Sigmoid colon (tissue), 6 donors: ENCODE measurements at regions not wholly inside any gene's neighbourhood (a gene's known extent, or its start where the extent isn't known, plus 50 kb on each side); places are given as distances from the start of the nearest gene placed in this dataset.
A peak's percentile ranks its signal among the peaks of the same experiment; 100 is the strongest.

Experiments used
- DNase-seq: peaks from one replicate; pipeline ENCODE4 v3.0.0-alpha.2; 2019
- H3K27ac ChIP-seq, 4 donors: fragments of 200-600 bp; sonication (generic); one replicate each; pipeline ENCODE4 v1.5.1; 2016 to 2019; ENCODE audit warnings: mild to moderate bottlenecking in 1 of 4
- H3K27me3 ChIP-seq, 3 donors: fragments of 200-600 bp; sonication (generic); one replicate each; pipeline ENCODE4 v1.5.1; 2019; ENCODE audit warnings: mild to moderate bottlenecking in 1 of 3
- H3K36me3 ChIP-seq, 4 donors: fragments of 200-600 bp; sonication (generic); one replicate each; pipeline ENCODE4 v1.5.1; 2016 to 2019
- H3K4me1 ChIP-seq, 4 donors: fragments of 200-600 bp; sonication (generic); one replicate each; pipeline ENCODE4 v1.5.1; 2017 to 2019
- H3K4me3 ChIP-seq, 4 donors: fragments of 200-600 bp; sonication (generic); one replicate each; pipeline ENCODE4 v1.5.1; 2017 to 2019; ENCODE audit warnings: mild to moderate bottlenecking in 2 of 4, moderate library complexity in 1 of 4
- H3K9me3 ChIP-seq, 4 donors: fragments of 200-600 bp in 3 of 4; sonication (generic) in 3 of 4; one replicate each; pipeline versions ENCODE4 v1.5.1 to v1.6.1; 2013 to 2019
- EP300 ChIP-seq, 4 donors: sonication (generic); formaldehyde crosslinking; IDR thresholded peaks; one replicate each; pipeline ENCODE4 v1.6.1; 2017; ENCODE audit warnings: antibody characterized with exemption in 4 of 4
- POLR2A ChIP-seq, 2 donors: fragments of 450-650 bp; IDR thresholded peaks; one replicate each; pipeline ENCODE4 v1.6.1; 2016; ENCODE audit warnings: antibody characterized with exemption in 2 of 2, mild to moderate bottlenecking in 2 of 2, moderate library complexity in 2 of 2
- POLR2AphosphoS5 ChIP-seq, 4 donors: sonication (generic); formaldehyde crosslinking; IDR thresholded peaks; one replicate each; pipeline ENCODE4 v1.6.1; 2017; ENCODE audit warnings: antibody characterized with exemption in 4 of 4
- WGBS, 2 donors: extraction: QIAGEN DNeasy Blood & Tissue Kit; methylation state at CpG; one replicate each; pipeline ENCODE4 v1.1.7; 2013; 5-methylcytosine and 5-hydroxymethylcytosine counted together
- intact Hi-C: fragments of 100-400 bp; cut with DNase I; formaldehyde crosslinking; loops from one replicate; pipeline ENCODE4 v1.15.1; 2023
- TF ChIP-seq, protein P1 (sequence below), 4 experiments: fragments of 450-650 bp in 3 of 4; fragments of 200-600 bp in 1 of 4; IDR thresholded peaks; one replicate each; pipeline ENCODE4 v1.5.1; 2016 to 2019; ENCODE audit warnings: antibody characterized with exemption in 4 of 4, mild to moderate bottlenecking in 3 of 4, moderate library complexity in 2 of 4
- donor health status: healthy with polysubstance abuse.
- donor health status: healthy.

GRCh38 chr3:127133971-127134370 is 59.0 kb upstream of the PRR23E start:
- intact Hi-C loops, result no loop called here
- WGBS, 2 donors, result 90 to 92% methylated on average over 5 of the region's 5 CpGs
- peaks cover 0 to 19% (median 17%) of the 10 kb centered on the region in 4 donors for H3K4me1 ChIP-seq
- peaks cover 0 to 13% (median 11%) of the 10 kb centered on the region in 3 donors for H3K27me3 ChIP-seq
- no peaks in the 10 kb centered on the region for H3K36me3 ChIP-seq
- no peaks in the 10 kb centered on the region for H3K9me3 ChIP-seq
- no peak for DNase-seq
- H3K27ac ChIP-seq, result no peak overlapping the region
- TF ChIP-seq POLR2A (IDR thresholded peaks at IDR 0.05) (no peak), POLR2AphosphoS5 (IDR thresholded peaks at IDR 0.05) (no peak), EP300 (IDR thresholded peaks at IDR 0.05) (no peak)
- TF ChIP-seq, protein P1, sequence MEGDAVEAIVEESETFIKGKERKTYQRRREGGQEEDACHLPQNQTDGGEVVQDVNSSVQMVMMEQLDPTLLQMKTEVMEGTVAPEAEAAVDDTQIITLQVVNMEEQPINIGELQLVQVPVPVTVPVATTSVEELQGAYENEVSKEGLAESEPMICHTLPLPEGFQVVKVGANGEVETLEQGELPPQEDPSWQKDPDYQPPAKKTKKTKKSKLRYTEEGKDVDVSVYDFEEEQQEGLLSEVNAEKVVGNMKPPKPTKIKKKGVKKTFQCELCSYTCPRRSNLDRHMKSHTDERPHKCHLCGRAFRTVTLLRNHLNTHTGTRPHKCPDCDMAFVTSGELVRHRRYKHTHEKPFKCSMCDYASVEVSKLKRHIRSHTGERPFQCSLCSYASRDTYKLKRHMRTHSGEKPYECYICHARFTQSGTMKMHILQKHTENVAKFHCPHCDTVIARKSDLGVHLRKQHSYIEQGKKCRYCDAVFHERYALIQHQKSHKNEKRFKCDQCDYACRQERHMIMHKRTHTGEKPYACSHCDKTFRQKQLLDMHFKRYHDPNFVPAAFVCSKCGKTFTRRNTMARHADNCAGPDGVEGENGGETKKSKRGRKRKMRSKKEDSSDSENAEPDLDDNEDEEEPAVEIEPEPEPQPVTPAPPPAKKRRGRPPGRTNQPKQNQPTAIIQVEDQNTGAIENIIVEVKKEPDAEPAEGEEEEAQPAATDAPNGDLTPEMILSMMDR (IDR thresholded peaks at IDR 0.05), result no peak
- no peak overlapping the region for H3K4me3 ChIP-seq

DNA sequence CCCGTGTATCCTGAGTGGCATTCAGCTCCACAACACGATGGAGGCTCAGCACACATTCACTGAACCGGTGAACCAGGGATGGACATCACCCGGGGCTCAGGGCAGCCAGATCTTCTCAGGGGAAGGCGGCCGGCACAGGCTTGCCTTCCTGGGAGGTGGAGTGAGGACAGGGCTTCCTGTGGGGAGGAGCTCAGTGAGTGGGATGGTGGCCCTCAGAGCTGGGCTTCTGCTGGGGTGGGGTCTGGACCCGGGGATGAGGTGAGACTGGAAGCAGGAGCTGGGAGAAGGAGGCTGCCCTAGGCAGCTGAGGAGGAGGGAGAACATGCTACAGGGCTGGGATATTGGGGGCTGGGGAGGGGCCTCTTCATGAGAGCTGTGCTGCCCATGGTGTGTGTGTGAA is 58.5 kb upstream of the PRR23E start:
- intact Hi-C loops, result no loop called here
- Histone ChIP-seq H3K27ac (no peak overlapping the region), H3K27me3 (peaks cover 0 to 13% (median 11%) of the 10 kb centered on the region in 3 donors), H3K9me3 (no peaks in the 10 kb centered on the region), H3K4me3 (no peak overlapping the region), H3K36me3 (no peaks in the 10 kb centered on the region), H3K4me1 (peaks cover 0 to 19% (median 17%) of the 10 kb centered on the region in 4 donors)
- no peak for TF ChIP-seq EP300 (IDR thresholded peaks at IDR 0.05)
- TF ChIP-seq POLR2AphosphoS5 (IDR thresholded peaks at IDR 0.05), result no peak
- no peak for TF ChIP-seq POLR2A (IDR thresholded peaks at IDR 0.05)
- TF ChIP-seq, protein P1 (IDR thresholded peaks at IDR 0.05), result no peak
- 72 to 75% methylated on average over 7 of the region's 7 CpGs for WGBS, 2 donors
- DNase-seq, result no peak

DNA sequence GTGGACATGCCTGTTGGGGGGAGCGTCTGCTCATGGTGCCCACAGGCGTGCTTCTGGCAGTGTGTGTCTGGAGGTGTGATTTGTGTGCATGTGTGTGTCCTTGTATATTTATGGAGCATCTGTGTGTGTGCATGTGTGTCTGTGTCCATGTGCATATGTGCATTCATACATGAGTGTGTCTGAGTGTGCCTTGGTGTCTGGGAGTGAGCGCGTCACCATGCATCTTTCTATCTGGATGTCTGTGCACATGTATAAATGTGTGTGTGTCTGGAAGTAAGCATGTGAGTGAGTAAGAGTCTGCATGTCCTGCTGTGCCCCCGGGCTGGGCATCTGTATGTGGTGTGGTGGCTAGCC is 58.1 kb upstream of the PRR23E start:
- WGBS, 2 donors, result 72 to 83% methylated on average over 5 of the region's 5 CpGs
- peak overlapping the region in 3 of 4 donors; percentile 30 to 43 (median 42) for H3K4me3 ChIP-seq

GRCh38 chr3:127135241-127136023 is 57.5 kb upstream of the PRR23E start:
- TF ChIP-seq POLR2AphosphoS5 (IDR thresholded peaks at IDR 0.05), result no peak
- no peak for TF ChIP-seq EP300 (IDR thresholded peaks at IDR 0.05)
- no peak for TF ChIP-seq POLR2A (IDR thresholded peaks at IDR 0.05)
- TF ChIP-seq, protein P1 (IDR thresholded peaks at IDR 0.05), result no peak
- 6 to 11% methylated on average over 58 of the region's 58 CpGs for WGBS, 2 donors
- DNase-seq, result no peak
- Histone ChIP-seq H3K27me3 (peaks cover 0 to 13% (median 11%) of the 10 kb centered on the region in 3 donors), H3K9me3 (no peaks in the 10 kb centered on the region), H3K4me1 (peaks cover 0 to 19% (median 17%) of the 10 kb centered on the region in 4 donors), H3K4me3 (peak overlapping the region in 3 of 4 donors; percentile 30 to 43 (median 42)), H3K27ac (peak overlapping the region in 2 of 4 donors; percentile 27 to 54), H3K36me3 (no peaks in the 10 kb centered on the region)
- intact Hi-C loops, result no loop called here

More for the DNA sequence above, 58.1 kb upstream of the PRR23E start:
- DNase-seq, result no peak
- Histone ChIP-seq H3K27ac (no peak overlapping the region), H3K9me3 (no peaks in the 10 kb centered on the region), H3K4me1 (peaks cover 0 to 19% (median 17%) of the 10 kb centered on the region in 4 donors), H3K27me3 (peaks cover 0 to 13% (median 11%) of the 10 kb centered on the region in 3 donors), H3K36me3 (no peaks in the 10 kb centered on the region)
- intact Hi-C loops, result no loop called here
- no peak for TF ChIP-seq POLR2AphosphoS5 (IDR thresholded peaks at IDR 0.05)

DNA sequence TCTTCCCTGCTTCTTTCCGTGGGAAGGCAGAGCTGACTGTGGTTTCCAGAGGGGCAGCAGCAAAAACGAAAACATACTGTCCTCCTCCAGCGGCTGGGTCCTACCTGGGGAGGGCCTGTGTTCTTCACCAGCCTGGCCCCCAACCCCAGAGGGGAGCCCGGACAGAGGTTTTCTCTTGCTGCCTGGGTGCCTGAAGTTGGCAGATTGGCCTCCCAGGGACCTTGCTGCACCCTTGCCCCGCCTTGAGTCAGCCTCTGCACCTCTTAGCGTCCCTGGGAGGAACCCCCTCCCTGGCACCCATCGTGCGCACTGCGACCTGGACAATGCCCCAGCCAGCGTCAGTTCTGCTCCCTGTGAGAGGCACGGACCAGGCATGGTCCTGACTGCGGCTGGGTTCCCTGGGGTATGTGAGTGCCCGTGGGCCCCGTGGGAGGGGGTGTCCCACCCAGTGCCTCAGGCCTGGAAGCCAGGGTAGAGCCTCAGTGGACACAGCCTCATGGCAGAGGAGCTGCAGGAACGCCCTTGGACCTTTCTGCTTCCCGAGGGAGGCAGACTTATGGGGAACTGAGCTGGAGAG is 56.8 kb upstream of the PRR23E start:
- intact Hi-C loops, result no loop called here
- H3K4me3 ChIP-seq, result peak overlapping the region in 3 of 4 donors; percentile 30 to 43 (median 42)
- no peaks in the 10 kb centered on the region for H3K36me3 ChIP-seq
- peaks cover 0 to 19% (median 17%) of the 10 kb centered on the region in 4 donors for H3K4me1 ChIP-seq
- H3K27me3 ChIP-seq, result peaks cover 0 to 11% (median 11%) of the 10 kb centered on the region in 3 donors
- peak overlapping the region in 2 of 4 donors; percentile 27 to 54 for H3K27ac ChIP-seq
- TF ChIP-seq EP300 (IDR thresholded peaks at IDR 0.05) (no peak), POLR2AphosphoS5 (IDR thresholded peaks at IDR 0.05) (no peak), POLR2A (IDR thresholded peaks at IDR 0.05) (no peak)
- TF ChIP-seq, protein P1 (IDR thresholded peaks at IDR 0.05), result no peak
- H3K9me3 ChIP-seq, result no peaks in the 10 kb centered on the region
- 47 to 70% methylated on average over 16 of the region's 16 CpGs for WGBS, 2 donors
- peak; percentile 60 for DNase-seq
